Lower lobe of right lung (tissue), 2 donors: ENCODE measurements at regions not wholly inside any gene's neighbourhood (a gene's known extent, or its start where the extent isn't known, plus 50 kb on each side); places are given as distances from the start of the nearest gene placed in this dataset.

Experiments used
- ATAC-seq, 2 donors: fragments of 200-7000 bp; cut with Tn5 transposase; one replicate each; pipeline ENCODE4 v1.9.1; 2020 to 2022; ENCODE audit warnings: mild to moderate bottlenecking in 2 of 2, moderate library complexity in 2 of 2
- DNase-seq: peaks from one replicate; pipeline ENCODE4 v3.0.0-alpha.2; 2020
- H3K27ac ChIP-seq: fragments of 200-600 bp; one replicate; pipeline ENCODE4 v1.8.0; 2022
- H3K27me3 ChIP-seq: fragments of 200-600 bp; one replicate; pipeline ENCODE4 v1.8.0; 2022; ENCODE audit warnings: low read depth
- H3K36me3 ChIP-seq: fragments of 200-600 bp; one replicate; pipeline ENCODE4 v1.8.0; 2022; ENCODE audit warnings: mild to moderate bottlenecking
- H3K4me1 ChIP-seq: fragments of 200-600 bp; one replicate; pipeline ENCODE4 v1.8.0; 2022
- H3K4me3 ChIP-seq: fragments of 200-600 bp; one replicate; pipeline ENCODE4 v1.8.0; 2022; ENCODE audit warnings: mild to moderate bottlenecking
- H3K9me3 ChIP-seq: fragments of 200-600 bp; one replicate; pipeline ENCODE4 v1.8.0; 2022
- intact Hi-C: fragments of 100-400 bp; cut with DNase I; formaldehyde crosslinking; loops from one replicate; pipeline ENCODE4 v1.11.0; 2022
- TF ChIP-seq, protein P1 (sequence below): fragments of 200-600 bp; IDR thresholded peaks from one replicate; pipeline ENCODE4 v1.8.0; 2022; ENCODE audit warnings: antibody characterized with exemption, mild to moderate bottlenecking
- donor health status: DM: no; HTN: yes; CAD: no; lungs with severe emphysema.

DNA sequence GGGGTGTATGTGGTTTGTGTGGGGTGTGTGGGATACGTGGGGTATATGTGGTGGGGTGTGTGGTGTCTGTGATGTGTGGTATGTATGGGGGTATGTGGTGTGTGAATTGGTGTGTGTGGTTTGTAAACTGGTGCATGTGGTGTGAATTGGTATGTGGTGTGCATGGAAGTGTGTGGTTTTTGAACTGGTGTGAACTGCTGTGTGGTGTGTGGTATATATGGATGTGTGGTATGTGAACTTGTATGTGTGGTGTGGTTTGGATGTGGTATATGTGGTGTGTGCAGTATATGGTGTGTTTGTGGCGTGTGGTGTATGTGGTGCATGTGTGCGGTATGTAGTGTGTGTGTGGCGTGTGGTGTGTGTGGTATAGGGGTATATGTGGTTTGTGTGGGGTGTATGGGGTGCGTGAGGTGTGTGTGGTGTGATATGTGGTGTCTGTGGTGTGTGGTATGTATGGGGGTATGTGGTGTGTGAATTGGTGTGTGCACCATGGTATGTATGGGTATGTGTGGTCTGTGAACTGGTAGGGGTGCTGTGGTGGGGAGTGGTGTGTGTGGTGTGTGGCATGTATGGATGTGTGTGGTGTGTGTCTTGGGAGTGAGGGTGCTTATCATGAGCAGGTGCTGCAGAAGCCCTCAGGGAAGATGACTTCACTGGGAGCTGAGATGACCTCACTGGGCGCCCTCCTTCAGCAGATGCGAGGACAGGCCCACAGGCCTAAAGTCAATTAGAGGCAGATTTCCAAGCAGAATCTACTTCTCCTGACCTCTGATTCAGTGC lies 209.6 kb upstream of the TNP1 start:
- H3K36me3 ChIP-seq: no peaks in the 10 kb centered on the region
- TF ChIP-seq, protein P1, sequence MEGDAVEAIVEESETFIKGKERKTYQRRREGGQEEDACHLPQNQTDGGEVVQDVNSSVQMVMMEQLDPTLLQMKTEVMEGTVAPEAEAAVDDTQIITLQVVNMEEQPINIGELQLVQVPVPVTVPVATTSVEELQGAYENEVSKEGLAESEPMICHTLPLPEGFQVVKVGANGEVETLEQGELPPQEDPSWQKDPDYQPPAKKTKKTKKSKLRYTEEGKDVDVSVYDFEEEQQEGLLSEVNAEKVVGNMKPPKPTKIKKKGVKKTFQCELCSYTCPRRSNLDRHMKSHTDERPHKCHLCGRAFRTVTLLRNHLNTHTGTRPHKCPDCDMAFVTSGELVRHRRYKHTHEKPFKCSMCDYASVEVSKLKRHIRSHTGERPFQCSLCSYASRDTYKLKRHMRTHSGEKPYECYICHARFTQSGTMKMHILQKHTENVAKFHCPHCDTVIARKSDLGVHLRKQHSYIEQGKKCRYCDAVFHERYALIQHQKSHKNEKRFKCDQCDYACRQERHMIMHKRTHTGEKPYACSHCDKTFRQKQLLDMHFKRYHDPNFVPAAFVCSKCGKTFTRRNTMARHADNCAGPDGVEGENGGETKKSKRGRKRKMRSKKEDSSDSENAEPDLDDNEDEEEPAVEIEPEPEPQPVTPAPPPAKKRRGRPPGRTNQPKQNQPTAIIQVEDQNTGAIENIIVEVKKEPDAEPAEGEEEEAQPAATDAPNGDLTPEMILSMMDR: no peak
- H3K9me3 ChIP-seq: no peaks in the 10 kb centered on the region
- H3K4me3 ChIP-seq: no peak overlapping the region
- ATAC-seq (peak in 1 of 2 donors; percentile 19), DNase-seq (no peak)
- no peaks in the 10 kb centered on the region for H3K4me1 ChIP-seq
- H3K27me3 ChIP-seq: no peaks in the 10 kb centered on the region
- intact Hi-C loops: no loop called here
- H3K27ac ChIP-seq: no peak overlapping the region

DNA sequence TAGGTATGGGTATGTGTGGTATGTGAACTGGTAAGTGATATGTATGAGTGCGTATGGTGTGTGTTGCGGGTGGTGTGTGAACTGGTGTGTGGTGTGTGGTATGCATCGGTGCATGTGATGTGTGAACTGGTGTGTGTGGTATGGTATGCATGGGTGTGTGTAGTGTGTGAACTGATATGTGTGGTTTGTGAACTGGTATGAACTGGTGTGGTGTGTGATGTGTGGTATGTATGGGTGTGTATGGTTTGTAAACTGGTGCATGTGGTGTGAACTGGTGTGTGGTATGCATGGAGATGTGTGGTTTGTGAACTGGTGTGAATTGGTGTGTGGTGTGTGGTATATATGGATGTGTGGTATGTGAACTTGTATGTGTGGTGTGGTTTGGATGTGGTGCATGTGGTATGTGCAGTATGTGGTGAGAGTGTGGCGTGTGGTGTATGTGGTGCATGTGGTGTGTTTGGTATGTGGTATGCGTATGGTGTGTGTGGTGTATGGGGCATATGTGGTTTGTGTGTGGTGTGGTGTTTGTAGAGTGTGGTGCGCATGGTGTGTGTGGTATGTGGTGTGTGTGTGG lies 208.9 kb upstream of the TNP1 start:
- H3K27me3 ChIP-seq: no peaks in the 10 kb centered on the region
- TF ChIP-seq, protein P1: no peak
- no peaks in the 10 kb centered on the region for H3K9me3 ChIP-seq
- no peak overlapping the region for H3K27ac ChIP-seq
- H3K4me3 ChIP-seq: no peak overlapping the region
- ATAC-seq (no peak), DNase-seq (no peak)
- H3K36me3 ChIP-seq: no peaks in the 10 kb centered on the region
- intact Hi-C loops: no loop called here
- H3K4me1 ChIP-seq: no peaks in the 10 kb centered on the region

DNA sequence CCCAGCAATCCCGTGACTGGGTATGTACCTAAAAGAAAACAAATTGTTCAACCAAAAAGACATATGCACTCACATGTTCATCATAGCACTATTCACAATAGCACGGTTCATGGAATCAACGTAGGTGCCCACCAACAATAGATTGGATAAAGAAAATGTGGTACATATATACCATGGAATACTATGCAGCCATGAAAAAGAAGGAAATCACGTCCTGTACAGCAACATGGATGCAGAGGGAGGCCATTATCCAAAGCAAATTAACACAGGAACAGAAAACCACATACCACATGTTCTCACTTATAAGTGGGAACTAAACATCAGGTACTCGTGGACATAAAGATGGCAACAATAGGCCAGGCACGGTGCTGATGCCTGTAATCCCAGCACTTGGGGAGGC lies 207.9 kb upstream of the TNP1 start:
- Histone ChIP-seq H3K36me3 (no peaks in the 10 kb centered on the region), H3K9me3 (no peaks in the 10 kb centered on the region), H3K4me1 (no peaks in the 10 kb centered on the region), H3K4me3 (no peak overlapping the region), H3K27me3 (no peaks in the 10 kb centered on the region), H3K27ac (no peak overlapping the region)
- intact Hi-C loops: no loop called here
- TF ChIP-seq, protein P1: no peak
- DNase-seq: no peak
- ATAC-seq: no peak

DNA sequence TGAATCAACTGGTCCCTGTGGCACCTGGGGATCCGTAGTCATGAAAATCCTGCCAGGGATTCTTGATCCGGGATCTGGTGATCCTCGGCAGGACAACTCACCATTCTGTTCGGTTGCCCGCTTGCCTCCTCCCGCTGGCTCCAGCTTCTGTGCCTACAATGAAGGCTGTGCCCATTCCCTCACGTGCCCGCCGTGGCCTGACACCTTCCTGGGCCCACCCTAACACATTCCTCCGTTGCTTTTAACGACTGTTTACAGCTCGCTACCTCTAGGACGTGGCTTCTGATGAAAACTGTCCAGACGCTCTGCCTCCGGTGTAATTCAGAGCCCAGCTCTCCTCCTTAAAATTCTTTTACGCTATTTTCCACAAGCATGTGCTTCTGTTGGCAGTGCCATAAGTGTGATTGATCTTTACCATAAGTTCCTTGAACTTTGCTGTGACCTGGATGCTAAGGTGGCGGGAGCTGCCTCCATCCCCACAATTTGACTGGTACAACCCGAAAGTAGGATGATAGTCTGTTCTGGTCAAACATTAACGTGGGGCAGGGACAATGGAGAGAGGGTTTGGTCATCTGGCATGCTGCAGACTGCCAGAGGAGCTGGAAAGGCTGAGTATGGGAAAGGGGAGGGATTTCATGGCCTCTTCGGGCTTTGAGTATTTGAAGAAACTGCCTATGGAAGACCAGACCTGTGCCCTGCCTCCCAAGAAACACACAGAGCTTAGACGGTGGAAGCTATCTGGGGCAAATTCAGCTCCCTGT lies 206.8 kb upstream of the TNP1 start:
- Histone ChIP-seq H3K4me3 (no peak overlapping the region), H3K9me3 (no peaks in the 10 kb centered on the region), H3K4me1 (no peaks in the 10 kb centered on the region), H3K27me3 (no peaks in the 10 kb centered on the region), H3K27ac (no peak overlapping the region), H3K36me3 (no peaks in the 10 kb centered on the region)
- intact Hi-C loops: no loop called here
- TF ChIP-seq, protein P1: no peak
- ATAC-seq: no peak
- DNase-seq: no peak

DNA sequence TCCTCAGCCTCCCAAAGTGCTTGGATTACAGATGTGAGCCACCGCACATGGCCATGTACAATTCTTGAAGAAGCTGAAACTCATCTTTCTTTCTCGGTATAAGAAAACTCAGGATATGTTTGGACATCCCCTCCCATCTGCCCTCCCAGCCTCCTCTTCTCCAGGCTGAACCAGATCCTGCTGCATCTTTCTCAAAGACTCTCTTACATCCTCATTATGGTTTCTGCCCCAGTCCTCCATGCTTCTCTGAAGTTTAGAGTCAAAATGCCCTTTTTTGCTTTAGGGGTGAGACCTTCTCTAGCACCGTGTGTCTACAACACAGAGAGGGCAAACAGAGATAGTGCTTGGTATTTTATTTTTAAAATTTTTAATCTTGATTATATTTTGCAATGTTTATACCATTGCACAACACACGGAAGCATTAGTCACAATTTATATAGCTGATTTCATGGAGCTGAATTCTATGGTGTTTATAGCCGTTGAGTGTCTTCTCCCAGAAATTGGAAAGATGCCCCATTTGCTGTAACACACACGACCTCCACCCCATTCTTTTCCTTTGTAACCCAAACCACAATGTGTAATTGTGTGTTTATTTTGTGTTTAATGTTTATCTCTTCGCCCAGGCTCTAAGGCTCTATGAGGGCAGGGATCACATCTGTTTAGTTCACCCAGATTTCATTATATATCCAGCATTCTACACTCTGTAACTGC lies 206.0 kb upstream of the TNP1 start:
- TF ChIP-seq, protein P1: no peak
- intact Hi-C loops: no loop called here
- DNase-seq: no peak
- Histone ChIP-seq H3K27ac (no peak overlapping the region), H3K4me3 (no peak overlapping the region), H3K27me3 (no peaks in the 10 kb centered on the region), H3K36me3 (no peaks in the 10 kb centered on the region), H3K9me3 (no peaks in the 10 kb centered on the region), H3K4me1 (no peaks in the 10 kb centered on the region)
- ATAC-seq: no peak
